ENCODE measurements at regions not wholly inside any gene's neighbourhood (a gene's known extent, or its start where the extent isn't known, plus 50 kb on each side); places are given as distances from the start of the nearest gene placed in this dataset.

DNA sequence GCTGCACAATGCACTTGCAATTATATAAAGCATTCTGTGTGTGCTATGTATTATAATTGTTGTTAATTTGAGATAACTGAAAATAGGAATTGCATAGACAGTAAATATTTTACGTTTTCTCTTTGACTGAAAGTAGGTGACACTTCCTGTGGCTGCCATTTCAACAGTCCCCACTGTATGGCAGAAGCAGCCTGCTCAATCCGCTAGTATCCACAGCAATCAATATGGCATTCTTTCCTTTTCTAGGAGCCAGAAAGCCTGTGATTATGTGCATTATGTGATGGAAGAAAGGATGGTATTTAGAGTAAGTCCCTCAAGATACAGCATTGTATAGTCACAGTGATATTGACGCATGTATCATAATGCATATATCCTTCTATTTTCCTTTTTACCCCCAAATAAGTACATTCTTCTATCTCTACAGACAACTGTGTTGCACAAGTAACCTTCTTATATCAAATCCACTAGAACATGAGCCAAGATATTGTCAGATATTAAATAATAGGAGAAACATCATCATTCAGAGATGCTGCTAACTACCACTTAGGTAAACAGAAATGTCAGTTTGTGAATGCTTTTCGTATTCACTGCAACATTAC lies 59.7 kb downstream of the CARTPT start (continued):
- TF ChIP-seq TEAD2 (CRISPR knock-in tag; IDR thresholded peaks at IDR 0.05) (no peak), ZIK1 (CRISPR knock-in tag; IDR thresholded peaks at IDR 0.05; ENCODE audit: borderline replicate concordance, low read depth) (no peak), STAG1 (CRISPR knock-in tag; IDR thresholded peaks at IDR 0.05) (peak; percentile 92)

- CTCF ChIA-PET (ENCODE audit: low intra/inter-chr PET ratio, low total read pairs) = no interaction called here
- Histone ChIP-seq H3K9me3 (ENCODE audit: low read length) (no peaks in the 10 kb centered on the region), H3K4me2 (ENCODE audit: low read depth, low read length) (no peak overlapping the region), H3K4me3 (replicated peaks in 1 of 3; ENCODE audit: insufficient read depth in 1 of 3, low read depth in 2 of 3, low read length in 3 of 3) (no peak overlapping the region), H3K4me1 (ENCODE audit: insufficient read depth, low read length) (peaks cover 12% of the 10 kb centered on the region), H3K79me2 (ENCODE audit: insufficient read depth, low read length) (no peaks in the 10 kb centered on the region), H3K36me3 (replicated peaks in 1 of 2; ENCODE audit: control insufficient read depth in 1 of 2, insufficient read depth in 2 of 2, low read length in 2 of 2) (no peaks in the 10 kb centered on the region), H3K27ac (ENCODE audit: extremely low read length, insufficient read depth, low read length) (no peak overlapping the region), H4K20me1 (ENCODE audit: insufficient read depth, low read length) (no peaks in the 10 kb centered on the region), H2AFZ (ENCODE audit: low read length) (no peak overlapping the region), H3K27me3 (ENCODE audit: control insufficient read depth in 1 of 2, insufficient read depth in 2 of 2, low read length in 2 of 2) (no peaks in the 10 kb centered on the region), H3K9ac (ENCODE audit: insufficient read depth, low read depth, low read length) (no peak overlapping the region)
- in situ Hi-C loops (cut with HindIII; ENCODE audit: extremely low pct_ligation_motif_present, low pct_unique_long_range_greater_than_20kb) = loop anchor here (25.0 kb wide), 2 partner anchors 232 to 532 kb away; partner anchors contain the start of genes MRPS27 and PTCD2
- DNase-seq (ENCODE audit: low spot score) (no peak), ATAC-seq (no peak), FAIRE-seq (no peak)
- BruUV-seq (replicated peaks) = no TSS peak
- 75% methylated on average over 6 of the region's 6 CpGs for WGBS (ENCODE audit: low lambda C conversion rate)
- POLR2A ChIA-PET = no interaction called here
- intact Hi-C loops (cut with micrococcal nuclease; ENCODE audit: unreplicated experiment) = no loop called here
- TF ChIP-seq TERF1 (CRISPR knock-in tag; IDR thresholded peaks at IDR 0.05) = no peak
- no peak for TF ChIP-seq NFE2 (CRISPR knock-in tag; IDR thresholded peaks at IDR 0.05)
- no peak for TF ChIP-seq DNMT3B (CRISPR knock-in tag; conservative IDR thresholded peaks at IDR 0.05)
- no peak for TF ChIP-seq SETDB1 (CRISPR knock-in tag; IDR thresholded peaks at IDR 0.05; ENCODE audit: borderline replicate concordance)
- no peak for TF ChIP-seq RFX3 (CRISPR knock-in tag; IDR thresholded peaks at IDR 0.05)
- no peak for TF ChIP-seq JUND (CRISPR knock-in tag; IDR thresholded peaks at IDR 0.05)
- no peak for TF ChIP-seq MIER2 (CRISPR knock-in tag; IDR thresholded peaks at IDR 0.05)
- TF ChIP-seq CAMTA2 (CRISPR knock-in tag; IDR thresholded peaks at IDR 0.05; ENCODE audit: borderline replicate concordance) = no peak
- no peak for TF ChIP-seq CCAR2 (optimal IDR thresholded peaks at IDR 0.05; ENCODE audit: low read depth, low read length)
- no peak for TF ChIP-seq NKX3-1 (CRISPR knock-in tag; IDR thresholded peaks at IDR 0.05)
- TF ChIP-seq ZNF816 (CRISPR knock-in tag; IDR thresholded peaks at IDR 0.05; ENCODE audit: borderline replicate concordance) = no peak
- no peak for TF ChIP-seq GFI1 (CRISPR knock-in tag; IDR thresholded peaks at IDR 0.05; ENCODE audit: borderline replicate concordance)
- TF ChIP-seq GTF2F1 (IDR thresholded peaks at IDR 0.05; ENCODE audit: low read length) = no peak
- TF ChIP-seq ZNF280D (CRISPR knock-in tag; IDR thresholded peaks at IDR 0.05) = no peak
- TF ChIP-seq RARA (CRISPR knock-in tag; IDR thresholded peaks at IDR 0.05) = no peak
- no peak for TF ChIP-seq PAX8 (CRISPR knock-in tag; IDR thresholded peaks at IDR 0.05; ENCODE audit: borderline replicate concordance)
- TF ChIP-seq PHF21A (CRISPR knock-in tag; IDR thresholded peaks at IDR 0.05) = no peak
- no peak for TF ChIP-seq RBM39 (IDR thresholded peaks at IDR 0.05; ENCODE audit: low read depth, low read length, poor library complexity, severe bottlenecking)
These were observed 61.5 kb downstream of the CARTPT start for GRCh38 chr5:71780597-71780996.
